ENCODE measurements at regions not wholly inside any gene's neighbourhood (a gene's known extent, or its start where the extent isn't known, plus 50 kb on each side); places are given as distances from the start of the nearest gene placed in this dataset.

GRCh38 chr4:179747218-179747910 is 2305.1 kb upstream of the AGA start:
- H3K4me3 ChIP-seq (ENCODE audit: low read depth, low read length): no peak overlapping the region
- peak; percentile 16 for DNase-seq
- H3K9me3 ChIP-seq: no peaks in the 10 kb centered on the region; the same call in 1 of the 2 replicates
- TF ChIP-seq CTCF (IDR thresholded peaks at IDR 0.05; ENCODE audit: low read depth, low read length): peak; percentile 24; the same call in 1 of the 2 replicates
- H3K27me3 ChIP-seq: no peaks in the 10 kb centered on the region
- H3K36me3 ChIP-seq: no peaks in the 10 kb centered on the region
- peaks cover 9% of the 10 kb centered on the region for H3K4me1 ChIP-seq

- H3K9me3 ChIP-seq: no peaks in the 10 kb centered on the region; the same call in 1 of the 2 replicates
- no peaks in the 10 kb centered on the region for H3K36me3 ChIP-seq
- H3K4me3 ChIP-seq (ENCODE audit: low read depth, low read length): no peak overlapping the region
- no peaks in the 10 kb centered on the region for H3K27me3 ChIP-seq
- DNase-seq: no peak
- no peak for TF ChIP-seq CTCF (IDR thresholded peaks at IDR 0.05; ENCODE audit: low read depth, low read length)
- peaks cover 12% of the 10 kb centered on the region for H3K4me1 ChIP-seq
Measured at GRCh38 chr4:179748837-179749236, 2306.6 kb upstream of the AGA start.

- TF ChIP-seq CTCF (IDR thresholded peaks at IDR 0.05; ENCODE audit: low read depth, low read length): no peak
- DNase-seq: peak; percentile 30
- H3K4me1 ChIP-seq: peaks cover 24% of the 10 kb centered on the region
- no peaks in the 10 kb centered on the region for H3K27me3 ChIP-seq
- H3K9me3 ChIP-seq: no peaks in the 10 kb centered on the region; the same call in 1 of the 2 replicates
- H3K4me3 ChIP-seq (ENCODE audit: low read depth, low read length): no peak overlapping the region
- no peaks in the 10 kb centered on the region for H3K36me3 ChIP-seq
Measured at GRCh38 chr4:179750374-179750773, 2308.1 kb upstream of the AGA start.

DNA sequence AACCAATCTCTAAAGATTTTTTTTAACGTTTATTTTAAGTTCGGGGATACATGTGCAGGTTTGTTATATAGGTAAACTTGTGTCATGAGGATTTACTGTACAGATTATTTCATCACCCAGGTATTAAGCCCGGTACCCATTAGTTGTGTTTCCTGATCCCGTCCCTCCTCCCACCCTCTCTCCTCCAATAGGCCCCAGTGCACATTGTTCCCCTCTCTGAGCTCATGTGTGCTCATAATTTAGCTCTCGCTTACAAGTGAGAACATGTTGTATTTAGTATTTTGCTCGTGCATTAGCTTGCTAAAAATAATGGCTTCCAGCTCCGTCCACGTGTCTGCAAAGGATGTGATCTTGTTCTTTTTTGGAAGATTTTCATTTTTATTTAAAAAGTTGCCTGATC is 2309.4 kb upstream of the AGA start:
- H3K4me1 ChIP-seq: peaks cover 24% of the 10 kb centered on the region
- H3K36me3 ChIP-seq: no peaks in the 10 kb centered on the region
- H3K27me3 ChIP-seq: no peaks in the 10 kb centered on the region
- H3K4me3 ChIP-seq (ENCODE audit: low read depth, low read length): no peak overlapping the region
- DNase-seq: no peak
- TF ChIP-seq CTCF (IDR thresholded peaks at IDR 0.05; ENCODE audit: low read depth, low read length): no peak
- no peaks in the 10 kb centered on the region for H3K9me3 ChIP-seq

- no peak for TF ChIP-seq CTCF (IDR thresholded peaks at IDR 0.05; ENCODE audit: low read depth, low read length)
- no peak overlapping the region for H3K4me3 ChIP-seq (ENCODE audit: low read depth, low read length)
- DNase-seq: peak; percentile 37
- H3K9me3 ChIP-seq: no peaks in the 10 kb centered on the region
- peaks cover 26% of the 10 kb centered on the region for H3K4me1 ChIP-seq
- no peaks in the 10 kb centered on the region for H3K27me3 ChIP-seq
- no peaks in the 10 kb centered on the region for H3K36me3 ChIP-seq
Measured at GRCh38 chr4:179755322-179755721, 2313.1 kb upstream of the AGA start.

DNA sequence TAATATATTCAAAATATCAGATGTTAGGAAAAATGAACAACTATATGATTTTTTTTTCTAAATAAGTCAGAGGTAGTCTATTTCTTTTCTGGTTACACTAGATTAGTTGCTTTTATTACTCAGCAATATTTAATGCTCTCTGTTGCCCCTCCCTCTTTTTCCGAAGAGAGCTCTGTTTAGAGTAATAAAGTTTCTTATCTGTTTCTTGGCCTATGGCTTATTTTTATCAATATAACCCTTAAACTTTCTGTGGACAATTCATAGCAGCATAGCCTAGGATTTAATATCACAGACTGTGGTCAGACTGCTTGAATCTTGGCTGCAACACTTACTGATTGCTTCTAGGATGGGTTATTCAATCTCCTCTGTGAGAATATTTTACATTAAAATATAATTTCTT is 2315.4 kb upstream of the AGA start:
- no peak for TF ChIP-seq CTCF (IDR thresholded peaks at IDR 0.05; ENCODE audit: low read depth, low read length)
- H3K4me3 ChIP-seq (ENCODE audit: low read depth, low read length): no peak overlapping the region
- DNase-seq: no peak
- H3K9me3 ChIP-seq: no peaks in the 10 kb centered on the region
- H3K36me3 ChIP-seq: no peaks in the 10 kb centered on the region
- H3K4me1 ChIP-seq: peaks cover 21% of the 10 kb centered on the region
- no peaks in the 10 kb centered on the region for H3K27me3 ChIP-seq
